H7 (cell line): ENCODE measurements at regions not wholly inside any gene's neighbourhood (a gene's known extent, or its start where the extent isn't known, plus 50 kb on each side); places are given as distances from the start of the nearest gene placed in this dataset.

ENCODE experiments used
- DNase-seq: peaks from one replicate; pipeline ENCODE4 v3.0.0; 2012
- H3K27me3 ChIP-seq: 2 replicates; pipeline ENCODE4 v1.6.0; 2011; ENCODE audit warnings: mild to moderate bottlenecking, low read length; ENCODE audit not compliant: control insufficient read depth, insufficient read depth
- H3K36me3 ChIP-seq: replicated peaks from 2 replicates; pipeline ENCODE4 v1.5.1; 2011; ENCODE audit warnings: low read length; ENCODE audit not compliant: control insufficient read depth, insufficient read depth
- H3K4me3 ChIP-seq: 2 replicates; pipeline ENCODE4 v1.5.1; 2011; ENCODE audit warnings: low read depth, mild to moderate bottlenecking, control low read depth, low read length, moderate library complexity; ENCODE audit not compliant: insufficient read depth

- Histone ChIP-seq H3K4me3 (no peak overlapping the region), H3K36me3 (no peaks in the 10 kb centered on the region), H3K27me3 (no peaks in the 10 kb centered on the region)
- no peak for DNase-seq
Observed at GRCh38 chr9:107169796-107170195, 113.3 kb upstream of the RAD23B start.

- no peaks in the 10 kb centered on the region for H3K27me3 ChIP-seq
- H3K4me3 ChIP-seq, result no peak overlapping the region
- no peaks in the 10 kb centered on the region for H3K36me3 ChIP-seq
- DNase-seq, result no peak
Observed at GRCh38 chr9:107170801-107171200, 112.3 kb upstream of the RAD23B start.

- Histone ChIP-seq H3K27me3 (no peaks in the 10 kb centered on the region), H3K4me3 (no peak overlapping the region), H3K36me3 (no peaks in the 10 kb centered on the region)
- DNase-seq, result peak; percentile 75
Observed at GRCh38 chr9:107172160-107172978, 110.7 kb upstream of the RAD23B start.

GRCh38 chr9:107172979-107173347 is 110.1 kb upstream of the RAD23B start:
- Histone ChIP-seq H3K36me3 (no peaks in the 10 kb centered on the region), H3K27me3 (no peaks in the 10 kb centered on the region), H3K4me3 (no peak overlapping the region)
- no peak for DNase-seq

- DNase-seq, result no peak
- Histone ChIP-seq H3K27me3 (no peaks in the 10 kb centered on the region), H3K4me3 (no peak overlapping the region), H3K36me3 (no peaks in the 10 kb centered on the region)
Observed at GRCh38 chr9:107173422-107174180, 109.5 kb upstream of the RAD23B start.

- DNase-seq, result no peak
- no peak overlapping the region for H3K4me3 ChIP-seq
- no peaks in the 10 kb centered on the region for H3K27me3 ChIP-seq
- no peaks in the 10 kb centered on the region for H3K36me3 ChIP-seq
Observed at GRCh38 chr9:107174441-107174840, 108.6 kb upstream of the RAD23B start.

- Histone ChIP-seq H3K27me3 (no peaks in the 10 kb centered on the region), H3K4me3 (no peak overlapping the region), H3K36me3 (no peaks in the 10 kb centered on the region)
- DNase-seq, result no peak
Observed at GRCh38 chr9:107175041-107175440, 108.0 kb upstream of the RAD23B start.

GRCh38 chr9:107175816-107176435 is 107.2 kb upstream of the RAD23B start:
- no peaks in the 10 kb centered on the region for H3K36me3 ChIP-seq
- no peak overlapping the region for H3K4me3 ChIP-seq
- H3K27me3 ChIP-seq, result no peaks in the 10 kb centered on the region
- DNase-seq, result no peak

- H3K27me3 ChIP-seq, result no peaks in the 10 kb centered on the region
- H3K4me3 ChIP-seq, result no peak overlapping the region
- DNase-seq, result no peak
- no peaks in the 10 kb centered on the region for H3K36me3 ChIP-seq
Observed at GRCh38 chr9:107176436-107177151, 106.5 kb upstream of the RAD23B start.

- Histone ChIP-seq H3K4me3 (no peak overlapping the region), H3K27me3 (no peaks in the 10 kb centered on the region), H3K36me3 (no peaks in the 10 kb centered on the region)
- no peak for DNase-seq
Observed at GRCh38 chr9:107177243-107177839, 105.7 kb upstream of the RAD23B start.

- Histone ChIP-seq H3K27me3 (no peaks in the 10 kb centered on the region), H3K36me3 (no peaks in the 10 kb centered on the region), H3K4me3 (no peak overlapping the region)
- DNase-seq, result no peak
Observed at GRCh38 chr9:107177857-107178256, 105.2 kb upstream of the RAD23B start.

GRCh38 chr9:107178293-107178692 is 104.8 kb upstream of the RAD23B start:
- Histone ChIP-seq H3K4me3 (no peak overlapping the region), H3K36me3 (no peaks in the 10 kb centered on the region), H3K27me3 (no peaks in the 10 kb centered on the region)
- DNase-seq, result no peak

- no peak for DNase-seq
- Histone ChIP-seq H3K36me3 (no peaks in the 10 kb centered on the region), H3K27me3 (no peaks in the 10 kb centered on the region), H3K4me3 (no peak overlapping the region)
Observed at GRCh38 chr9:107180206-107180605, 102.9 kb upstream of the RAD23B start.

- H3K27me3 ChIP-seq, result no peaks in the 10 kb centered on the region
- H3K4me3 ChIP-seq, result no peak overlapping the region
- H3K36me3 ChIP-seq, result no peaks in the 10 kb centered on the region
- DNase-seq, result no peak
Observed at GRCh38 chr9:107183176-107183575, 99.9 kb upstream of the RAD23B start.
